ENCODE measurements at regions not wholly inside any gene's neighbourhood (a gene's known extent, or its start where the extent isn't known, plus 50 kb on each side); places are given as distances from the start of the nearest gene placed in this dataset.

- H3K27ac ChIP-seq = no peak overlapping the region
- no peak for DNase-seq (ENCODE audit: low spot score in 2 of 2)
- no peak overlapping the region for H3K4me3 ChIP-seq
- peaks cover 0 to 5% (median 0%) of the 10 kb centered on the region in 4 donors for H3K9me3 ChIP-seq
- no peaks in the 10 kb centered on the region for H3K4me1 ChIP-seq
- H3K27me3 ChIP-seq = no peaks in the 10 kb centered on the region
- H3K36me3 ChIP-seq = no peaks in the 10 kb centered on the region
- no peak for TF ChIP-seq CTCF (IDR thresholded peaks at IDR 0.05)
- WGBS, 2 donors = 95 to 97% methylated on average over 2 of the region's 2 CpGs
These were observed 871.0 kb downstream of the EPHA4 start for GRCh38 chr2:220701115-220701514.

- Histone ChIP-seq H3K9me3 (peaks cover 0 to 5% (median 0%) of the 10 kb centered on the region in 4 donors), H3K36me3 (no peaks in the 10 kb centered on the region), H3K4me1 (no peaks in the 10 kb centered on the region), H3K27ac (no peak overlapping the region), H3K27me3 (no peaks in the 10 kb centered on the region), H3K4me3 (no peak overlapping the region)
- TF ChIP-seq EP300 (IDR thresholded peaks at IDR 0.05) = no peak
- TF ChIP-seq CTCF (IDR thresholded peaks at IDR 0.05) = no peak
- TF ChIP-seq POLR2A (IDR thresholded peaks at IDR 0.05) = no peak
- 90 to 92% methylated on average over 5 of the region's 5 CpGs for WGBS, 2 donors
- DNase-seq (ENCODE audit: low spot score in 2 of 2) = no peak
These were observed 868.8 kb downstream of the EPHA4 start for GRCh38 chr2:220703279-220703678.

- no peak for DNase-seq (ENCODE audit: low spot score in 2 of 2)
- Histone ChIP-seq H3K4me3 (no peak overlapping the region), H3K9me3 (peaks cover 0 to 5% (median 0%) of the 10 kb centered on the region in 4 donors), H3K27ac (no peak overlapping the region), H3K27me3 (no peaks in the 10 kb centered on the region), H3K4me1 (no peaks in the 10 kb centered on the region), H3K36me3 (no peaks in the 10 kb centered on the region)
- 79 to 87% methylated on average over 4 of the region's 4 CpGs for WGBS, 2 donors
- TF ChIP-seq EP300 (IDR thresholded peaks at IDR 0.05) = no peak
- no peak for TF ChIP-seq POLR2A (IDR thresholded peaks at IDR 0.05)
These were observed 868.0 kb downstream of the EPHA4 start for GRCh38 chr2:220704081-220704480.

- no peak for DNase-seq (ENCODE audit: low spot score in 2 of 2)
- no peaks in the 10 kb centered on the region for H3K27me3 ChIP-seq
- TF ChIP-seq CTCF (IDR thresholded peaks at IDR 0.05) (no peak), EP300 (IDR thresholded peaks at IDR 0.05) (no peak), POLR2A (IDR thresholded peaks at IDR 0.05) (no peak)
- H3K36me3 ChIP-seq = no peaks in the 10 kb centered on the region
- 73 to 87% methylated on average over 5 of the region's 5 CpGs for WGBS, 2 donors
- no peaks in the 10 kb centered on the region for H3K4me1 ChIP-seq
- H3K4me3 ChIP-seq = no peak overlapping the region
- no peak overlapping the region for H3K27ac ChIP-seq
- H3K9me3 ChIP-seq = peaks cover 0 to 5% (median 0%) of the 10 kb centered on the region in 4 donors
These were observed 867.3 kb downstream of the EPHA4 start for GRCh38 chr2:220704810-220705209.

- Histone ChIP-seq H3K4me3 (no peak overlapping the region), H3K36me3 (no peaks in the 10 kb centered on the region), H3K27ac (no peak overlapping the region), H3K9me3 (peaks cover 0 to 3% (median 0%) of the 10 kb centered on the region in 4 donors), H3K4me1 (no peaks in the 10 kb centered on the region), H3K27me3 (no peaks in the 10 kb centered on the region)
- TF ChIP-seq POLR2A (IDR thresholded peaks at IDR 0.05) = no peak
- TF ChIP-seq EP300 (IDR thresholded peaks at IDR 0.05) = no peak
- TF ChIP-seq CTCF (IDR thresholded peaks at IDR 0.05) = no peak
- 90 to 92% methylated on average over 4 of the region's 4 CpGs for WGBS, 2 donors
- no peak for DNase-seq (ENCODE audit: low spot score in 2 of 2)
These were observed 866.4 kb downstream of the EPHA4 start for GRCh38 chr2:220705678-220706077.

- Histone ChIP-seq H3K36me3 (no peaks in the 10 kb centered on the region), H3K9me3 (no peaks in the 10 kb centered on the region), H3K27ac (no peak overlapping the region), H3K4me1 (no peaks in the 10 kb centered on the region), H3K27me3 (no peaks in the 10 kb centered on the region), H3K4me3 (no peak overlapping the region)
- TF ChIP-seq POLR2A (IDR thresholded peaks at IDR 0.05) (no peak), CTCF (IDR thresholded peaks at IDR 0.05) (no peak), EP300 (IDR thresholded peaks at IDR 0.05) (no peak)
- no peak for DNase-seq (ENCODE audit: low spot score in 2 of 2)
- WGBS, 2 donors = 70 to 80% methylated on average over 3 of the region's 3 CpGs
These were observed 864.8 kb downstream of the EPHA4 start for GRCh38 chr2:220707261-220707660.
